Suppressor macrophage treated with lipopolysaccharide for 1 hour (primary cell): ENCODE measurements at regions not wholly inside any gene's neighbourhood (a gene's known extent, or its start where the extent isn't known, plus 50 kb on each side); places are given as distances from the start of the nearest gene placed in this dataset.
"Not testable (repeated sequence)": the region's sequence is repeated elsewhere in the genome, so short reads cannot be mapped to it uniquely, and the experiment has no call there.

Source experiments
- DNase-seq, 3 donors: peaks; one replicate each; pipeline ENCODE4 v3.0.0-alpha.2; 2020 to 2022

GRCh38 chr21:35737449-35737848 lies 322.9 kb downstream of the SETD4 start:
- DNase-seq: no peak

DNA sequence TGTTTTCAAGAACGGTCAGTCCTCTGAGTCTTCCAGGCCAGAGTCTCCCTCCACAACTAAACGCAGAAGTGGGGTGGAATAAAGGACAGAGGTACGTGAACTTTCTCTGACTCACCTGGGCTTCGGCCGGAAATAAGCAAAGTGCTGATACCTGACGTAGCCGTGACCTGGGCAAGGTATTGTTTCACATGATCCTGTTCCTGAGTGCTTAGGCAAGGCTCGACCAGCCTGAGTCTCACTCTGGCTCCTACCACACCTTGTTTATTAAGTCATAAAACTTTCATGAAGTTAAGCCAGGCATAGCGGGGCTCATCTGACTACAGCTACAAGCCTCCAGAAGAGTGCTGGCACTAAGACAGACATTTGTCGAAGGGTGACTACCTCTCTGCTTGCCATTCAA lies 327.5 kb downstream of the SETD4 start:
- DNase-seq: no peak

DNA sequence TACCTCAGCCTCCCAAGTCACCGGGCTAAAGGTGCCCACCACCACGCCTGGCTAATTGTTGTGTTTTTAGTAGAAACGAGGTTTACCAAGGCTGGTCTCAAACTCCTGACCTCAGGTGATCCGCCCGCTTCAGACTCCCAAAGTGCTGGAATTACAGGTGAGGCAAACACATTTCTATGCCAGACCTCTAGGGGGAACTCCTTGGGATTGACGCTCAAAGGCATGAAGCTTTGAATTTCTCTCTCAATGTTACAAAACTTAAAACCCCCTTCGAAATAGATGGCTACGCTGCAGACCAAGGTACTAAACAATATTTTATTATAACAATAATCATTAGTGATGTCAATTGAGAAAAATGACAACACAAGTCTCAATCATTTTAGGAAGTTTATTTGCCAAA lies 330.0 kb downstream of the SETD4 start:
- no peak for DNase-seq

DNA sequence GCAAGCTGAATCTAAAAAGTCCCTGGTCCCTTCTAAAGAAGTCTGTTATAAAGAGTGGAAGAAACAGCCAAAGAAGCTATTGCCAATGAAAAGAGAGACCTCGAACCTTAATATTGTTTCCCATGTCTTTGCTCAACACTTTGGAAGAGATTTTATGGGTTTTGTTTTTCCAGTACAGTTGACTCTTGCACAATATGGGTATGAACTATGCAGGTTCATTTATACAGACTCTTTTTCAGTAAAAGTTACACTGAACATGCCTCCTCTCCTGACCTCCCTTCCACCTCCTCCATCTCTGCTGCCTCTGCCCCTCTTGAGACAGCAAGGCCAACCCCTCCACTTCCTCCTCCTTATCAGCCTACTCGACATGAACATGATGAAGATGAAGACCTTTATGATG lies 332.5 kb downstream of the SETD4 start:
- DNase-seq: no peak

DNA sequence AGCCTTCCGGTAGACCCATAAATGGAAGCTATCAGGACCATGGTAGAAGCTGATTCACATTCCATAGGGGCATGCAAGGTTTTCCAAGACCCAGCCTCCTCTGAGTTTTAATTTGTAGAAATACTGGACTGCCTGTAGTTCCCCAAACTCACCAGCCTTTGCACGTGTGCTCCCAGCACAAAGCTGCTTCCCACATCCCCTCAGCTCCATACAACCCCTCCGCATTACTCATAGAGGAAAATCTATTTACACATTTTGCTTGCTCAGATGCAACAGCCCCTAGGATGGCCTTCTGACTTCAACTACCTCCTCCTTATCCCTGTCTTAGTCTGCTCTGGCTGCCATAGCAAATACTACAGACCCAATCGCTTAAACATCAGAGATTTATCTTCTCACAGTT lies 336.2 kb downstream of the SETD4 start:
- DNase-seq: peak; percentile 39 to 65 (median 60)

- no peak for DNase-seq
Observed at GRCh38 chr21:35721701-35722100, 338.6 kb downstream of the SETD4 start.

DNA sequence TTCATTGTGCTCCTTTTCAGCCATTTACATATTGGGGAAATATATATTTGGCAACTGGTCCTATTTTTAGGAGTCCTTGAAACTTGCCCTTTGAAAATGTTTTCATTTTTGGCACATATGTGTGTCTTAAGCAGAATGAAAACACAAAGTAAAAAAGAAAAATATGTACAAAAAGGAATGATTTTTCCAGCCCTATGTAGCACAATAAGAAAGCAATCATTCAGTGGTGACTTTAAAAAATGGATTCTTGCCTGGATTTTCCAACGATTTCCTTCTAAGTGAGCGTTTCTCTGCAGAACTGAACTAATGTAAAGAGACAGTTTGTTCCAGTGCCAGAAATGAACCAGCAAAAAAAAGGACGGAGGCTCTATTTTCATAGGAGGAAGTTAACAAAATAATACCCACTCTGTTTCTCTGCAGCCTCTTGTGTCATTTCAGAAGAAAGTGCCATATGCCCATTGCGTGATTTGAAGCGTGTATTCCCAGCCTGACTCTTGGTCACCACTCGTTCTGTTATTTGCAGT lies 340.1 kb downstream of the SETD4 start:
- peak; percentile 59 to 69 (median 60) for DNase-seq

- DNase-seq: no peak
Observed at GRCh38 chr21:35719080-35719479, 341.2 kb downstream of the SETD4 start.

DNA sequence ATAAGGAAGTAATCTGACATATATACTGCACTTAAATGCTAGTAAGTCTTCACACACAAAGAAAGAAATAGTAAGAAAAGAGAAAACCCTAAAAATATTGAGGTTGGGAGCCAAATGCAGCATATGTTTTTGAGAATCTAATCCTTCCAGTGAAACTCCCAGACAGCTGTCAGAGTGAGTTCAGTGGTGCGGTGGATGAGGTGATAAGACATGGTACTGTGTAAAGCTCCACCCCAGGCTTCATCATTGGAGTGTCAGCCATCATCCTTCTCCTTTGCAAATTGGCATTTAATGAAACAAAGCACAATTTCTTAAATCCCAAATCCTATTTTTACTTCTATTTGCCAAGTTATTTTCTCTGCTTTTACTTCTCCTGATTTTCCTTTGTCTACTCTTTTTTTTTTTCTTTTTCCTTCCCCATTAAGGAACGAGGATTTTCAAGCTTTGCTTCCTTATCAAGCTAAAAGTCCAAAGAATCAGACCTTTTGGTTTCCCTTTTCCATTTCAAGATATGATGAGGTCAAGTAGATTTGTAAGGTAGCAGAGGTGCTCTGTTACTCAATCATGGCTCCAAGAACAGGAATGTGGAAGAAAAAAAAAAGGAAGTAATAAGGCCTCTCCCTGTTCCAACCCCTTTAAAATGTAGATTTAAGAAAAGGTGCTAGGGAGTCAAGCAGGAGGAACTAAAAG lies 343.3 kb downstream of the SETD4 start:
- peak in 2 of 3 donors; percentile 5 to 37 for DNase-seq

DNA sequence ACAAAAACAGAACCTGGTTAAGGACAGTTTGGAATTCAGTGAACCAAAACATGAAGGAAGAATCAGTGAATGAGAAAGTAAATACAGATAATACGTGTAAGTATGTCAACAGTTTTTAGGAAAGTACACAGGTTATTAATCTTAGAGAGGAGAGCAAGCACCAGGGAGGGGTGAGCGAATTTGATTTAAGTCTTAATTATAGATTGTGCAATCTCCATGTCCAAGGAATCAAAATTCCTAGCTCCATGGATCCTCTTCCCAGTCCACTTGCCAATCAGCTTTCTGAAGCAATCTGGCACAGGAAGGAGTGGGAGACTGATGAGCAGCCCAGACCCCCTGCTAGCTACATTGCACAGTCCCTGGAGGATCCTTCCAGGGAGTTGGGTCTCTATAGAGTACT lies 346.4 kb downstream of the SETD4 start:
- no peak for DNase-seq

DNA sequence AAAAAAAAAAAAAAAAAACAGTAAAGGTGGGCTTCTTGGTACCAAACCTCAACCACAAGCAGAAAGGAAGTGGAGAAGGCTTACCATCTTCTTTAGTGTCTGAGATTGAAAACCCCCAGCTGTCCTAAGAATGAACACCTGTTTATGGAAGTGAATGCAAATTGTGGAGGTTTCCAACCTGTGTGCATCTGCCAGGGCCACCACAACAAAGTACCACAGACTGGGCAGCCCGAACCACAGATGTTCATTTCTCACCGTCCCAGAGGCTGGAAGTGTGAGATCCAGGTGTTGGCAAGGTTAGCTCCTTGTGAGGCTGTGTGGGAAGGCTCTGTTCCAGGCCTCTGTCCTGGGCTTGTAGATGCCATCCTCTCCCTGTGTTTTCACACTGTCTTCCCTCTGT lies 348.7 kb downstream of the SETD4 start:
- DNase-seq: no peak

GRCh38 chr21:35711213-35711612 lies 349.1 kb downstream of the SETD4 start:
- no peak for DNase-seq

DNA sequence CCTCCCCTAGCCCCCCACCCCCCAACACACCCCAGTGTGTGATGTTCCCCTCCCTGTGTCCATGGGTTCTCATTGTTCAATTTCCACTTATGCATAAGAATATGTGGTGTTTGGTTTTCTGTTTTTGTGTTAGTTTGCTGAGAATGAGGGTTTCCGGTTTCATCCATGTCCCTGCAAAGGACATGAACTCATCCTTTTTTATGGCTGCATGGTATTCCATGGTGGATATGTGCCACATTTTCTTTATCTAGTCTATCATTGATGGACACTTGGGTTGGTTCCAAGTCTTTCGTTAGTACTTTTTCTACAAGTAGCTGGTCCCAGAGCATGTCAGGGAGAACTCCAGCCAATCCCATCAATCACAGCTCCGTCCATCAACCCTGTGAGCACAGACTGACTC lies 350.3 kb downstream of the SETD4 start:
- DNase-seq: not testable (repeated sequence)

DNA sequence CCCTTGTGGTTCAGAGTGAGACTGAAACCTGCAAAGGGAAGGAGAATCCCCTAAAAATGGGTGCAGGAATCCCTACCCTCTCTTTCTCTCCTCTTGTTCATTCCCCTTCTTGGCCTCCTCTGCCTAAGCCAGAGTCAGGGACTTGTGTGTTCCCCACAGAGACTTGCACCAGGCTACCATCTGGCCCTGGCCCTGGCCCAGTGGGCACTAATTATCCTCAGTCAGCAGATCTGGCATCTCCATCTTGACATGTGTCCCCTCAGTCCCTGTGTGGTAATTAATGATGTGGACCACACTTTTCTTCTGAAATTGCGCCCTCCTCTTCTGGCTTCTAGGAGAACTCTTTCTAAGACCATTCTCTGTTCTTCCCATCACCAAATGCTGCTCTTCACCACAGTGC lies 354.4 kb downstream of the SETD4 start:
- no peak for DNase-seq

- no peak for DNase-seq
Observed at GRCh38 chr21:35705237-35705887, 355.0 kb downstream of the SETD4 start.

DNA sequence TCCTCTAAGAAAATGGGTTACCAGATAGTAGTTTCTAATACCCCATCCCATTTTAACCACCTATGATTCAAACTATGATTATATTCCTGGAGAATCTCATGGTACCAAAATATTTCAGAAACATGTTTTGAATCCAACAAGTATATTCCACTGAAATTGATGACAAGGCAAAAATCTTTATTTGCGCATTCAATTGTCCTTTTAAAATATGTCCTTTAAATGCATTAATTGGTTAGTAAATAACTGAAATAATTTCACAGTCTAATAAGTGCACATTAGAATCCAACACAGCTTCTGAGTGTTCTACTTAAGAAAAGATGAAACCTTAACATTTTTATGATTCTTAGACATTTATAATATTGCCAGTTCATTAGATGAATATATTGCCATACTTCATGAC lies 356.6 kb downstream of the SETD4 start:
- no peak for DNase-seq

DNA sequence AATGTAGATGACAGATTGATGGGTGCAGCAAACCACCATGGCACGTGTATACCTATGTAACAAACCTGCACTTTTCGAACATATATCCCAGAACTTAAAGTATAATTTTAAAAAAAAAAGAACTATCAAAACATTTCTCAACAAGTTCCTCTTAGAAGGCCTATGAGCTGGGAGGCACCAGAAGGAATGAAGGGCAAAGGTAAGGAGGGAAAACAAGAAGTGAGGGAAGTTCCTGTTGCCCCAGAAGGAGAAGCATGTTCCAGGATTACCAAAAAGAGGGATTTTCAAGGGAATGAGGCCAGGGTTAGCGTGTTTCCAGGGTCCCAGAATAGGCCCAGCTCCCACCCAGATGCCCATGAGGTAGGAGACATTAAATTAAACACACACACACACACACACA lies 361.0 kb downstream of the SETD4 start:
- peak; percentile 25 to 38 (median 32) for DNase-seq

- DNase-seq: peak; percentile 44 to 60 (median 49)
Observed at GRCh38 chr21:35697321-35697808, 363.0 kb downstream of the SETD4 start.

- peak in 2 of 3 donors; percentile 12 to 18 for DNase-seq
Observed at GRCh38 chr21:35696644-35697043, 363.7 kb downstream of the SETD4 start.

DNA sequence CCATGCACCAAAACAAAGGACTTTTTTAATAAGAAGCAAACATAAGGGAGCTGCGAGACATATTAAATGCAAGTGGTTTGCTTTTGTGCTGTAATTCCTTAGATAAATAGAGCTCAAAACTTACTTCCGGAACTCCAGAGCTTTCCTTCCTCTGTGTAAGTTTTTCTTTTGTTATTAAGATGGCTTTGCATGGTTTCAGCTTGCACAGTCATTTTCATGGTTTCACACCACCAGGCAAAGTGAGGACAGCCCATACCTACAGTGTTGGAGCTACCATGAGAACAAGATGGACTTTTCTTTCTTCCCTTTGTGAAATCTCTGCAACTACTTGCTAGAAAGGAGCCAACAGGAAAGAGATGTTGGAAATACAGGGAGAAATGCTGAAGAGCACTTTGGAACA lies 368.0 kb downstream of the SETD4 start:
- no peak for DNase-seq

- DNase-seq: no peak
Observed at GRCh38 chr21:35690436-35690835, 369.9 kb downstream of the SETD4 start.

DNA sequence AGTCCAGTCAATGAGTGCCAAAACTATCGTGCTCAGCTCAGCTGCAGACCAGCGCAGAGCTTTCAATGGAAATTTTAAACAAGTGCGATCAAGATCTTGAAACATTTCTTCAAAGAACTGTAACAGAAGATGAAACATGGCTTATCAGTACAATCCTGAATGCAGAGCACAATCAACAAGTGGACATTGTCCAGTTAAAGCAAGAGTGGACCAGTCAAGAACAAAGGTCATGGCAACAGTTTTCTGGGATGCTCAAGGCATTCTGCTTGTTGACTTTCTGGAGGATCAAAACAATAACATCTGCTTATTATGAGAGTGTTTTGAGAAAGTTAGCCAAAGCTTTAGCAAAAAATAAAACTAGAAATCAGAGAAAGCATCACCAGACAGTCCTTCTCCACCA lies 374.2 kb downstream of the SETD4 start:
- DNase-seq: no peak

DNA sequence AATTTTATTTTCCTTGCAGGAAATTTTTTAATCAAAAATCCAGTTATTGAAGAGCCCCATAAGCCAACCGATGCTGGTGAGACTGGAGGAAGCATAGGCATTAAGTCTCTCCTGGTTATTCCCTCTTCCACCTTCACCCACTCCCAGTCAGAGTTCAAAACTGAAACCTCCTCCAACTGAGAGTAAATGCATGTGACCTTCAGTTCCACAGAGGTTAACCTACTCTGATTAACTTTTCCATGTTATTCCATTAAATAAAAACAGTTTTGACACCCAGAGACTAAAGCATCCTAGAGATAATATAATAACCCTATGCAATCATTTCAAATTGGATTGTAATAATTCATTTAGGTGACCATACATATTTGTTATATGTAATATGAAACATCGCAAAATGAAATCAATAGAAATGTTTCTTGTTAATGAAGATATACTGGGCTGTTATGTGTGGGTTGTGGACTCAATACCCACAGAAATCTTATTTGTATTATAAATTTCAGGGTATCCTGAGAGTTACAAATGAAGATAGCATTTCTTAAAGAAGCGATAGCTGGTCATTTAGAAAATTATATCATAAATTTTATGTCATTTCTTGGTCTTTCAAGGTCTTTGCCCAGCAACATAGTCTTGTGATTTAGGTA lies 376.5 kb downstream of the SETD4 start:
- no peak for DNase-seq
